Upper lobe of right lung (tissue), 1 donor: ENCODE measurements at regions not wholly inside any gene's neighbourhood (a gene's known extent, or its start where the extent isn't known, plus 50 kb on each side); places are given as distances from the start of the nearest gene placed in this dataset.

Experiments used
- ATAC-seq: fragments of 200-7000 bp; cut with Tn5 transposase; one replicate; pipeline ENCODE4 v1.9.1; 2020; ENCODE audit warnings: mild to moderate bottlenecking, moderate library complexity
- DNase-seq: peaks from one replicate; pipeline ENCODE4 v3.0.0-alpha.2; 2020
- H3K27ac ChIP-seq: fragments of 200-600 bp; one replicate; pipeline ENCODE4 v1.8.0; 2022
- H3K27me3 ChIP-seq: fragments of 200-600 bp; one replicate; pipeline ENCODE4 v1.8.0; 2022; ENCODE audit warnings: mild to moderate bottlenecking
- H3K36me3 ChIP-seq: fragments of 200-600 bp; one replicate; pipeline ENCODE4 v1.8.0; 2022
- H3K4me1 ChIP-seq: fragments of 200-600 bp; one replicate; pipeline ENCODE4 v1.8.0; 2022
- H3K4me3 ChIP-seq: fragments of 200-600 bp; one replicate; pipeline ENCODE4 v1.8.0; 2022; ENCODE audit warnings: mild to moderate bottlenecking
- H3K9me3 ChIP-seq: fragments of 200-600 bp; one replicate; pipeline ENCODE4 v1.8.0; 2022
- CTCF ChIP-seq: fragments of 200-600 bp; IDR thresholded peaks from one replicate; pipeline ENCODE4 v1.8.0; 2022; ENCODE audit warnings: antibody characterized with exemption
- intact Hi-C: fragments of 100-400 bp; cut with DNase I; formaldehyde crosslinking; loops from one replicate; pipeline ENCODE4 v1.11.0; 2022
- donor health status: DM: no; HTN: yes; CAD: no; lungs with severe emphysema.

GRCh38 chr5:158492841-158493242 is 606.9 kb downstream of the EBF1 start:
- H3K4me3 ChIP-seq = no peak overlapping the region
- intact Hi-C loops = no loop called here
- no peaks in the 10 kb centered on the region for H3K27me3 ChIP-seq
- no peaks in the 10 kb centered on the region for H3K36me3 ChIP-seq
- H3K9me3 ChIP-seq = no peaks in the 10 kb centered on the region
- ATAC-seq = no peak
- H3K27ac ChIP-seq = no peak overlapping the region
- TF ChIP-seq CTCF = no peak
- H3K4me1 ChIP-seq = no peaks in the 10 kb centered on the region
- no peak for DNase-seq

- intact Hi-C loops = no loop called here
- TF ChIP-seq CTCF = no peak
- no peaks in the 10 kb centered on the region for H3K27me3 ChIP-seq
- no peak for ATAC-seq
- no peaks in the 10 kb centered on the region for H3K9me3 ChIP-seq
- no peaks in the 10 kb centered on the region for H3K36me3 ChIP-seq
- H3K27ac ChIP-seq = no peak overlapping the region
- no peak overlapping the region for H3K4me3 ChIP-seq
- no peak for DNase-seq
- H3K4me1 ChIP-seq = no peaks in the 10 kb centered on the region
Observed at GRCh38 chr5:158492136-158492535, 607.6 kb downstream of the EBF1 start.

GRCh38 chr5:158487664-158488063 is 612.1 kb downstream of the EBF1 start:
- H3K9me3 ChIP-seq = no peaks in the 10 kb centered on the region
- ATAC-seq (no peak), DNase-seq (no peak)
- intact Hi-C loops = no loop called here
- H3K27me3 ChIP-seq = no peaks in the 10 kb centered on the region
- H3K27ac ChIP-seq = no peak overlapping the region
- peaks cover 8% of the 10 kb centered on the region for H3K4me1 ChIP-seq
- no peak overlapping the region for H3K4me3 ChIP-seq
- TF ChIP-seq CTCF = no peak
- no peaks in the 10 kb centered on the region for H3K36me3 ChIP-seq

- H3K36me3 ChIP-seq = no peaks in the 10 kb centered on the region
- H3K4me3 ChIP-seq = no peak overlapping the region
- ATAC-seq (no peak), DNase-seq (no peak)
- no peaks in the 10 kb centered on the region for H3K27me3 ChIP-seq
- TF ChIP-seq CTCF = no peak
- intact Hi-C loops = no loop called here
- H3K27ac ChIP-seq = no peak overlapping the region
- H3K9me3 ChIP-seq = no peaks in the 10 kb centered on the region
- H3K4me1 ChIP-seq = peaks cover 8% of the 10 kb centered on the region
Observed at GRCh38 chr5:158487156-158487555, 612.6 kb downstream of the EBF1 start.

GRCh38 chr5:158486566-158486965 is 613.1 kb downstream of the EBF1 start:
- Histone ChIP-seq H3K27ac (no peak overlapping the region), H3K4me1 (peaks cover 8% of the 10 kb centered on the region), H3K9me3 (no peaks in the 10 kb centered on the region), H3K27me3 (no peaks in the 10 kb centered on the region), H3K4me3 (no peak overlapping the region), H3K36me3 (no peaks in the 10 kb centered on the region)
- TF ChIP-seq CTCF = no peak
- ATAC-seq = no peak
- intact Hi-C loops = no loop called here
- no peak for DNase-seq

- ATAC-seq (peak; percentile 66), DNase-seq (no peak)
- Histone ChIP-seq H3K4me1 (peaks cover 8% of the 10 kb centered on the region), H3K36me3 (no peaks in the 10 kb centered on the region), H3K27me3 (no peaks in the 10 kb centered on the region), H3K27ac (no peak overlapping the region), H3K4me3 (no peak overlapping the region), H3K9me3 (no peaks in the 10 kb centered on the region)
- intact Hi-C loops = no loop called here
- TF ChIP-seq CTCF = no peak
Observed at GRCh38 chr5:158485604-158486081, 614.1 kb downstream of the EBF1 start.
